ENCODE measurements at regions not wholly inside any gene's neighbourhood (a gene's known extent, or its start where the extent isn't known, plus 50 kb on each side); places are given as distances from the start of the nearest gene placed in this dataset.

GRCh38 chr6:168791917-168792316 is 350.9 kb downstream of the SMOC2 start:
- Histone ChIP-seq H3K9me3 (no peaks in the 10 kb centered on the region), H3K27ac (no peak overlapping the region), H3K4me1 (no peaks in the 10 kb centered on the region), H3K4me3 (no peak overlapping the region), H3K36me3 (no peaks in the 10 kb centered on the region), H3K27me3 (no peaks in the 10 kb centered on the region)
- 74 to 84% methylated on average over 3 to 4 of the region's 4 CpGs for WGBS, 2 donors (ENCODE audit: low coverage in 1 of 2)
- TF ChIP-seq EP300 (IDR thresholded peaks at IDR 0.05) (no peak), POLR2AphosphoS5 (IDR thresholded peaks at IDR 0.05) (no peak), POLR2A (IDR thresholded peaks at IDR 0.05) (no peak)
- TF ChIP-seq, protein P1, sequence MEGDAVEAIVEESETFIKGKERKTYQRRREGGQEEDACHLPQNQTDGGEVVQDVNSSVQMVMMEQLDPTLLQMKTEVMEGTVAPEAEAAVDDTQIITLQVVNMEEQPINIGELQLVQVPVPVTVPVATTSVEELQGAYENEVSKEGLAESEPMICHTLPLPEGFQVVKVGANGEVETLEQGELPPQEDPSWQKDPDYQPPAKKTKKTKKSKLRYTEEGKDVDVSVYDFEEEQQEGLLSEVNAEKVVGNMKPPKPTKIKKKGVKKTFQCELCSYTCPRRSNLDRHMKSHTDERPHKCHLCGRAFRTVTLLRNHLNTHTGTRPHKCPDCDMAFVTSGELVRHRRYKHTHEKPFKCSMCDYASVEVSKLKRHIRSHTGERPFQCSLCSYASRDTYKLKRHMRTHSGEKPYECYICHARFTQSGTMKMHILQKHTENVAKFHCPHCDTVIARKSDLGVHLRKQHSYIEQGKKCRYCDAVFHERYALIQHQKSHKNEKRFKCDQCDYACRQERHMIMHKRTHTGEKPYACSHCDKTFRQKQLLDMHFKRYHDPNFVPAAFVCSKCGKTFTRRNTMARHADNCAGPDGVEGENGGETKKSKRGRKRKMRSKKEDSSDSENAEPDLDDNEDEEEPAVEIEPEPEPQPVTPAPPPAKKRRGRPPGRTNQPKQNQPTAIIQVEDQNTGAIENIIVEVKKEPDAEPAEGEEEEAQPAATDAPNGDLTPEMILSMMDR (IDR thresholded peaks at IDR 0.05) = no peak
- ATAC-seq = no peak

DNA sequence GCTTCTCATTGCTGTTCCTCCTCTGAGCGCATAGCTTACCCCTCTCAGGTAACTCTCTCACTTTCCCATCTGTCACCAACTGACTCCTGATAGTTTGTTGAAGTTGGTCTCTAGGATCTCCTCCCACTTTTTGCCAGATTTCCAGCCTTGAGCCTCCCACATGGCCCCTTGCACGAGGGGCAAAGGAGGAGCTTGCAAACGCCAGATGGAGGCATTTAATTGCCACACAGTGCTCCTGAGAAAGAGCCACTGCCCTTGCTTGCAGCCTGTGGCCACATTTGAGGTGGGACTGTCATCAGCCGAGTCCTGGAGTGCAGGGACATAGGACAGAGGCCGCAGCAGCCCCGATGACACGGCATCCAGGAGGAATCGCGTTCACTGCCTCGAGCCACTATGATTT is 348.7 kb downstream of the SMOC2 start:
- Histone ChIP-seq H3K27ac (no peak overlapping the region), H3K27me3 (no peaks in the 10 kb centered on the region), H3K9me3 (no peaks in the 10 kb centered on the region), H3K4me1 (no peaks in the 10 kb centered on the region), H3K36me3 (no peaks in the 10 kb centered on the region), H3K4me3 (no peak overlapping the region)
- no peak for ATAC-seq
- TF ChIP-seq, protein P1 (IDR thresholded peaks at IDR 0.05) = no peak
- no peak for TF ChIP-seq POLR2AphosphoS5 (IDR thresholded peaks at IDR 0.05)
- no peak for TF ChIP-seq EP300 (IDR thresholded peaks at IDR 0.05)
- no peak for TF ChIP-seq POLR2A (IDR thresholded peaks at IDR 0.05)
- WGBS, 2 donors (ENCODE audit: low coverage in 1 of 2) = 83 to 89% methylated on average over 1 of the region's 10 CpGs

- H3K36me3 ChIP-seq = no peaks in the 10 kb centered on the region
- 66 to 77% methylated on average over 6 to 10 of the region's 10 CpGs for WGBS, 2 donors (ENCODE audit: low coverage in 1 of 2)
- no peaks in the 10 kb centered on the region for H3K9me3 ChIP-seq
- no peak overlapping the region for H3K27ac ChIP-seq
- ATAC-seq = no peak
- peaks cover 0 to 12% (median 0%) of the 10 kb centered on the region in 3 donors for H3K4me1 ChIP-seq
- TF ChIP-seq EP300 (IDR thresholded peaks at IDR 0.05) = no peak
- TF ChIP-seq, protein P1 (IDR thresholded peaks at IDR 0.05) = no peak
- no peak for TF ChIP-seq POLR2AphosphoS5 (IDR thresholded peaks at IDR 0.05)
- H3K27me3 ChIP-seq = no peaks in the 10 kb centered on the region
- no peak overlapping the region for H3K4me3 ChIP-seq
These were observed 344.9 kb downstream of the SMOC2 start for GRCh38 chr6:168785720-168786511.

DNA sequence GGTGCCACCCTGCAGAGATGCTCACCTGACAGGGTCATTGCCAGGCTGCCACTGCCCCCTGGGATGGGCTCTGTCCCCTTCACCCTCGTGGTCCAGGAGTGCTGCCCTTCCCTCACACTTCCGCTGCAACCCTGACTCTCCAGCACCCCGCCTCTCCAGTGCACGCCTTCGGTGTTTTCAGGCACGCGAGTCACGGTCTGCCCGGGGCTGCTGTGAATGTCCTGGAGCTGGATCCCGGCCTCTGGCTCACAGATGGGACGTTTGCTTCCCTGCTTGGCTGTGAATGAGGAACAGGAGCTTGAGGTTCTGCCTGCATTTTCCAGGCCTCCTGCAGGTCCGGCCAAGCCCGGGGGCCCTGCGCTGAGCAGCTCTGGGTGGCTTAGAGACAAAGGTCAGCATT is 343.4 kb downstream of the SMOC2 start:
- H3K36me3 ChIP-seq = no peaks in the 10 kb centered on the region
- TF ChIP-seq POLR2A (IDR thresholded peaks at IDR 0.05) (no peak), EP300 (IDR thresholded peaks at IDR 0.05) (no peak), POLR2AphosphoS5 (IDR thresholded peaks at IDR 0.05) (no peak)
- TF ChIP-seq, protein P1 (IDR thresholded peaks at IDR 0.05) = no peak
- no peak overlapping the region for H3K27ac ChIP-seq
- no peak for ATAC-seq
- H3K4me3 ChIP-seq = no peak overlapping the region
- WGBS, 2 donors (ENCODE audit: low coverage in 1 of 2) = 85% methylated on average over 10 of the region's 14 CpGs; no CpG with 5 or more reads in 1 of the 2 donors
- H3K27me3 ChIP-seq = no peaks in the 10 kb centered on the region
- peaks cover 0 to 12% (median 0%) of the 10 kb centered on the region in 3 donors for H3K4me1 ChIP-seq
- H3K9me3 ChIP-seq = no peaks in the 10 kb centered on the region

DNA sequence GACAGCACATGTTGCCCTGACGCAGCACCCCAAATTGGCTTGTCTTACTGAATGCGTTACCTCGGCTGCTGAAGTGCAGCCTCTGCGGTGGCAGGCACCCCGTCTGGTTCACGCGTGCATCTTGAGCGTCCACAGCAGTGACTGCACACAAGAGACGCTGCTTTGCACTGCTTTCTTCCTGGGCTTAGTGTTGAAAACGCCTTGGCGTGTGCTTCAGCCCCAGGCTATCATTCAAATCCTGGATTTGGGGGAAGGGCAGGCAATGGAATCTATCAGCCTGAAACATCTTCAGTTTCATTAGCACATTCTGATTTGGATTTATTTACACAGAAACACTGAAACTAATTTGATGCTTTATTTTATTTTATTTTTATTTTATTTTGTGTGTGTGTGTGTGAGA is 342.7 kb downstream of the SMOC2 start:
- no peak for ATAC-seq
- TF ChIP-seq, protein P1 (IDR thresholded peaks at IDR 0.05) = no peak
- TF ChIP-seq POLR2AphosphoS5 (IDR thresholded peaks at IDR 0.05) (no peak), EP300 (IDR thresholded peaks at IDR 0.05) (no peak), POLR2A (IDR thresholded peaks at IDR 0.05) (no peak)
- H3K4me3 ChIP-seq = no peak overlapping the region
- no peaks in the 10 kb centered on the region for H3K27me3 ChIP-seq
- no peaks in the 10 kb centered on the region for H3K9me3 ChIP-seq
- 85 to 90% methylated on average over 8 to 9 of the region's 11 CpGs for whole genome bisulfite sequencing, 2 donors (ENCODE audit: low coverage in 1 of 2)
- peaks cover 0 to 14% (median 0%) of the 10 kb centered on the region in 3 donors for H3K4me1 ChIP-seq
- H3K27ac ChIP-seq = no peak overlapping the region
- H3K36me3 ChIP-seq = no peaks in the 10 kb centered on the region

Measured in gastroesophageal sphincter (tissue), 4 donors.